GM19043 (cell line): ENCODE measurements at regions not wholly inside any gene's neighbourhood (a gene's known extent, or its start where the extent isn't known, plus 50 kb on each side); places are given as distances from the start of the nearest gene placed in this dataset.

Experiments used
- ATAC-seq: cut with Tn5 transposase; IDR thresholded peaks from one replicate; pipeline ENCODE4 v1.9.1; 2021; ENCODE audit warnings: low read depth; ENCODE audit not compliant: unreplicated experiment

GRCh38 chr12:67927815-67928214 is 61.4 kb upstream of the IFNG-AS1 start:
- ATAC-seq: no peak

- ATAC-seq: no peak
These were observed 60.4 kb upstream of the IFNG-AS1 start for GRCh38 chr12:67928621-67929383.

- no peak for ATAC-seq
These were observed 59.9 kb upstream of the IFNG-AS1 start for GRCh38 chr12:67929384-67929772.

- ATAC-seq: no peak
These were observed 51.4 kb upstream of the IFNG-AS1 start for GRCh38 chr12:67937822-67938221.
